GM12892 (cell line): ENCODE measurements at regions not wholly inside any gene's neighbourhood (a gene's known extent, or its start where the extent isn't known, plus 50 kb on each side); places are given as distances from the start of the nearest gene placed in this dataset.
"Not testable (repeated sequence)": the region's sequence is repeated elsewhere in the genome, so short reads cannot be mapped to it uniquely, and the experiment has no call there.

Source experiments
- DNase-seq: peaks from one replicate; pipeline ENCODE4 v3.0.0; 2011; ENCODE audit not compliant: insufficient read length
- FAIRE-seq: peaks from 2 replicates; lab custom pipeline; 2011; peaks lifted over from hg19 to GRCh38; lab: Jason Lieb, UNC
- POLR2A ChIP-seq: IDR thresholded peaks from 2 replicates; pipeline ENCODE4 v1.6.1; 2011; ENCODE audit warnings: low read depth, low read length, control low read depth
- POLR2AphosphoS5 ChIP-seq: IDR thresholded peaks from 2 replicates; pipeline ENCODE4 v1.6.1; 2011; ENCODE audit warnings: low read depth, low read length, control low read depth
- TAF1 ChIP-seq: IDR thresholded peaks from 2 replicates; pipeline ENCODE4 v1.6.1; 2011; ENCODE audit warnings: low read depth, mild to moderate bottlenecking, control low read depth, low read length, borderline replicate concordance

DNA sequence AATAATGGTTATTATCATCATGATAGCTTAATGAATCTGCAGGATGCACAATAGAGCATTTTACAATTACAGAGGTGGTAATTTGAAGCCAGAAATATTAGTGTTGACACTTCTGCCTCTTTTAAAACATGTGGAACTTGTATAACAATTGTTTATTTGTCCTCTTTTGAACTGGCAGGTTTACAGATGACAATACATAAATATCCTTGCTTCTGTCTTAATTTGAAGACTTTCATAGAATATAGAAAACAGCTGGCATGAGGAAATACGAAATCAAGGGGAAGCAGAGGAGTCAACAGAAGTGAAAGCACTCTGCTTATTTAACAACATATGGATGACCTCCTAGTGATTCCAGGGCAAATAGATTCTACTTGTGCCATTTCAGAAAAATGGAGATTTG lies 270.5 kb upstream of the SGO1 start:
- no peak for TF ChIP-seq POLR2A
- no peak for TF ChIP-seq POLR2AphosphoS5
- TF ChIP-seq TAF1, result no peak
- DNase-seq (no peak), FAIRE-seq (no peak)

DNA sequence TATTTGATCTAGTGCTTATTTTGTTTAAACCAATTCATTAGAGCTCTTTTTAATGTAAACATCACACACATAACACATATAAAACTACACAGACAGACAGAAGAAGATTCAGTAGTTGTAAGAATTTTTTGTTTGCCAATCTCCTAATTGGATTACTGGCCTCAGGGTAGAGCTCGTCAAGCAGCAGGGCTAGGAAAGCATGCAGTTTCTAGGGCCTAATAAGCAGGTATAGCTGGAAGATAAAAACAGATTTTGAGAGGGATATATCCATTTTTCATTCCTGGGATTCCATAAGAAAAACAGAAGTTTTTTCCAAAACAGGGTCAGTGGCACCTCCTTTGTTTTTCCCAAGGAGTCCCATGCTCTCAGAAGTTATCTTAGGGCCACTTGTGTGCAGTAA lies 265.2 kb upstream of the SGO1 start:
- no peak for DNase-seq
- TF ChIP-seq TAF1 (no peak), POLR2A (no peak), POLR2AphosphoS5 (no peak)
- FAIRE-seq, result no peak

DNA sequence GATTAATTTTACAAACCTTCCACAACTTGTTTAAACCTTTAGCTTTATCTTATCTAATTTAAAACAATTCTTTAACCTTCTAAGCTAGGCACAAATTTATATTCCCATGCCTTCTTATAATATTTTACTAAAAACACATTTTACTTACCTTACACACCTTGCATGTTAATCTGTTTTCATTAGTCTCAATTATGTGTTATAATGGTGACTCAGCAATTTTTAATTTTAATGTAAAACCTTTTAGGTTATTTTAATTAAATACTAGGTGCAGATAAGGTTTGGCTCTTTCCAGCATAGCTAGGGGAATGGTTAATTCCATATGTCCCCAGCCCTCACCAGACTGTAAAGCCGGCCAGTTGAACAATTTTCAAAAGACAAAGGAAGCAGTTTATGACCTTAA lies 264.6 kb upstream of the SGO1 start:
- TF ChIP-seq TAF1 (no peak), POLR2AphosphoS5 (no peak), POLR2A (no peak)
- DNase-seq, result no peak
- FAIRE-seq, result no peak

DNA sequence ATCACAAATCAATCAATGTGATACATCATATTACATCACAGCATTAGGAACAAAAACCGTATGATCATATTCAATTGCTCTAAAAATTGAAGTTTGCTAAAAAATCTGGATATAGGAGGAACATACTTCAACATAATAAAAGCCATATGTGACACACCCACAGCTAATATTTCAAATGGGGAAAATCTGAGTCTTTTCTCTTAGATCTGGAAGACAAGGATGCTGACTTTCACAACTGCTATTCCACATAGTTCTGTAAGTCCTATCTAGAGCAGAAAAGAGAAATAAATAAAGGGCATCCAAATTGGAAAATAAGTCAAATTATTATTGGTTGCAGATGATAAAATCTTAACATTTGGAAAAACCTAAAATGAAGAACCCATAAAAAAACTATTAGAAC lies 256.8 kb upstream of the SGO1 start:
- FAIRE-seq (no peak), DNase-seq (no peak)
- TF ChIP-seq POLR2A (no peak), TAF1 (no peak), POLR2AphosphoS5 (no peak)

DNA sequence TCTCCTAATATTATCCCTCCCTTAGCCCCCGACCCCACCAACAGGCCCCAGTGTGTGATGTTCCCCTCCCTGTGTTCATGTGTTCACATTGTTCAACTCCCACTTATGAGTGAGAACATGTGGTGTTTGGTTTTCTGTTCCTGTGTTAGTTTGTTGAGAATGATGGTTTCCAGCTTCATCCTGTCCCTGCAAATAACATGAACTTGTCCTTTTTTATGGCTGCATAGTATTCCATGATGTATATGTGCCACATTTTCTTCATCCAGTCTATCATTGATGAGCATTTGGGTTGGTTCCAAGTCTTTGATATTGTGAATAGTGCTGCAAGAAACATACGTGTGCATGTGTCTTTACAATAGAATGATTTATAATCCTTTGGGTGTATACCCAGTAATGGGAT lies 241.3 kb upstream of the SGO1 start:
- not testable (repeated sequence) for FAIRE-seq, DNase-seq

DNA sequence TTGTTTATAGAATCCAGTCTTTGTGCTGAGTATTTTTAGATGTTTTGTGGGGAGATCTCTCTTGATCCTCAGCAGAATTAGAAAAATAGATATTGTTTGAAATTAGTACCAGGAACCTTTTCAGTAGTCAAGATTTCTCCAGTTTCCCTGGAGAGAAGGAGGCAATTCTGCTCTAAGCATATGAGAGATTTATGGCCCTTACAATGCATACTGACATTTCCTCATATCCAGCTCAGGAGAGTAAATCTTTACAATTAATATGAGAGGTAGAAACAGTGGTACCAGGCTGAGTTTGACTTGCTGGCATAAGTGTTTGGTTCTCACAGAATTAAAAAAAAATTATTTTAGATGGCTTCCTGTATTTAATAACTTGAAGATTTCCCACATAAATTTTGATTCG lies 239.1 kb upstream of the SGO1 start:
- TF ChIP-seq TAF1 (no peak), POLR2A (no peak), POLR2AphosphoS5 (no peak)
- DNase-seq (no peak), FAIRE-seq (no peak)

DNA sequence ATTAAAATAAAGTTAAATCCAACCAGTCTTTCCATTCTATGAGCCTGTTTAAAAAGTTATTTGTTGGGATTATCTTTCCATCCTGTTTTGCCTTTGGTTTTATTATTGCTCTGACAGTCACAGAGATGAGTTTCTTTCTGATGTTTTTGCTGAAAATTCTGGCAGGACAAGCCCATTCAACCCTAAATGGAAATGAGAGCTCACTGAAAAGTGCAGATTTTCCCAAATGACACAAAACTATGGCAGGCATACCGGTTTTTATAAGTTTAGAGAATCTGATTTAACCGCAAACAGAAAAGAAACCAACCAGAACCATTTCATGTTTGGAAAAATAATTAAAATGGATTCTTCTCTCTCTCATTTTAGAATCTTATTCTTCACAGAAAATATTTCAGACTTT lies 238.1 kb upstream of the SGO1 start:
- no peak for DNase-seq
- no peak for FAIRE-seq
- TF ChIP-seq POLR2A (no peak), TAF1 (no peak), POLR2AphosphoS5 (no peak)

DNA sequence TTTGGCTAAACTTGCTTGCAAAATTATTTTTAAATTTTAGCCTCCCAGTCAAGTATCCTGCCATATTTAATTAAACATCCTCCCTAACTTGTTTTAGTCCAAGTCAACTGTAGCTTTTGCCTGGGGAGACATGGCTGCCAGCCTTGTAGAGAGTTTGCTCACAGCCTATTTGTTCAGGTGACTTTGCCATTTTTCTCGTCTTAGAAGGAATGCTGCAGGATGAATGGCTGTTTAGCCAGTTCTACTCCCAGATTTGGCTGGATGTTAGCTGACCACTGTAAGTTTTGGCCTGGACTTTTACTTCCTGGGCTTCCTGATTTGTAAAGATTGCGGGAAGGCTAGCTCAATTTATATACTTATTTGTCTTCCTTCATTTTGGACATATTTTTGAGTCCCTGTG lies 236.4 kb upstream of the SGO1 start:
- DNase-seq (no peak), FAIRE-seq (no peak)
- no peak for TF ChIP-seq POLR2A
- no peak for TF ChIP-seq TAF1
- no peak for TF ChIP-seq POLR2AphosphoS5

DNA sequence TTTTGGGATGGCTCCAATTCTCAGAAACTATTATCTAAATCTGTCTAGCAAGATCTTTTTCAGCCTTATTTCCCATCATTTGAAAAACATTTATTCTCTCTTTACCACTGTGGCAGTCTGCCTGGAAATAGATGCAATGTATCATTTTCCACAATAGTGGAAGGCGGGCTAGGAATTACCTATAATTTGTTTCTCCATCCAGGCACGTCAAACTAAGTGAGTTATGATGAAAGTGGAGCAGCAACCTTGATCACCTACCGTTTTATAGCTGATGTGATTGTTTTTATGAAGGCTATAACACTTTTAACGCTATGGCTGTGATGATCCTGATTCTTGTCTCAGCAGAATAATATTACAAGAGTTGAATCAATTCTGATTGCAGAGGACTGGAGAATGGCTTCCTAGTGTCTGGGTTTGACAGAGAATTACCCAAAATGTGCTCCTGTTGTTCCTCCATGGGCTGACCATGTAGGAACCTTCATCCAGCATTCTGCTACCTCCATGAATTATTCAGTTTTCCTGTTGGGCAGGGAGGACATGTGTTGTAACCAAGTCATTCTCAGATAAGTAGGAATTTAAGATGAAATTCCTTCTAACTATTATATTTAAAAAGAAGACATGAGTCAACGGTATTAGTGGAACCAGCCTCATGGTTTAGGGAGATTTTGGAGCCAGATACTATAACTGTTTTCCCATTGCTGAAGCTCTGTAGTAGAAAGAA lies 231.5 kb upstream of the SGO1 start:
- TF ChIP-seq TAF1 (no peak), POLR2A (no peak), POLR2AphosphoS5 (no peak)
- DNase-seq, result no peak
- FAIRE-seq, result no peak

DNA sequence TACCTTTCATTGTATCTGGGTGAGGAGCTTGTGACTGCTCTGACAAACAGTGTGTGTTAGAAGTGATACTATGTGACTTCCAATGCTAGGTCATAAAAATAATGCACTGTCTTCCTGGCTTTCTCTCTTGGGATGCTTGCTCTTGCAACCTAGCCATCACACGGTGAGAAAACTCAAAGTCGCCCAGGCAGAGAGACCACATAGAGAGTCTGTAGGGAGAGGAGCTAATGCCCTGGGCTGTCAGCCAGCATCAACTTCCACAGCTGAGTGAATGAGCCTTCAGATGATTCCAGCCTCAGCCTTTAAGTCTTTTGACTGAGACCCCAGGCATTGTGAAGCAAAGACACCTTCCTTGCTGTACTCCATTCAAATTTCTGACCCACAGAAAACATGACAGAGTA lies 220.6 kb upstream of the SGO1 start:
- no peak for FAIRE-seq
- DNase-seq, result no peak
- TF ChIP-seq POLR2A (no peak), POLR2AphosphoS5 (no peak), TAF1 (no peak)

DNA sequence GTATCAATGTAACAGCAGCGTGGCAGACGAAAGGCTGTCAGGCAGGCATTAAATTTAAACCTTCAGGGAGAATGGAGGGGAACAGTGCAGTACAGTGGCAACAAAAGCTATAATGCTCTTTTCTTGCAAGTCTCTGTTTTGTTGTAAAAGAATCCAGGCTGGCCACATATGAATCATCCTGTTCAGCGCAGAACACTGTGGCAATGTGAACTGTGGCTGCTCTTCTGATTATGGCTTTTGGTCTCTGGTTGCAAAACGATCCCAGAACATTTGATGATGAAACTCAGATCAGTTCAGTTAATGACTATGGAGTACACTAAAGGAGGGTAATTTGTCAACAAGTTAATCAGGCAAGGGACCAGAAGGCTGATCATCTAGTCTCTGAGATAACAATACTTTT lies 219.7 kb upstream of the SGO1 start:
- no peak for FAIRE-seq
- TF ChIP-seq POLR2A (no peak), POLR2AphosphoS5 (no peak), TAF1 (no peak)
- no peak for DNase-seq

DNA sequence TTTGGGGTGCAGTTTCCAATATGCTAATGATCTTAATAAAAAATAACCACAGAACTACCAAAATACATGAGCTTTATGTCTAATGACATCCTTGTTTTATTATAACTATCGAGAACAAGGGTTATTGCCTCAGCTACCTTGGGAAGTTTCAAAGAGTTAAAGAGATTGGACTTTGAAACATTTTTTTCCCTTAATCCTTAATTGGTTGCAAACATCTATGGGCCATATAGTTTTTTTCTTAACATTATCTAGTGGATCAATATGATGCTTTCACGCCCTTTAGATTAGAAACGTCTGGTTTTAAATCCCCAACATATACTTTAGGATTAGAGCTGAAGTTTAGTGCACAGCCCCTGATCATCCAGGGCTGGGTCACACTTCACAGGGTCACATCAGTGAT lies 219.2 kb upstream of the SGO1 start:
- FAIRE-seq, result no peak

More for the DNA sequence above, 219.2 kb upstream of the SGO1 start:
- DNase-seq, result no peak
- TF ChIP-seq POLR2AphosphoS5 (no peak), POLR2A (no peak), TAF1 (no peak)
